ENCODE measurements at regions not wholly inside any gene's neighbourhood (a gene's known extent, or its start where the extent isn't known, plus 50 kb on each side); places are given as distances from the start of the nearest gene placed in this dataset.

DNA sequence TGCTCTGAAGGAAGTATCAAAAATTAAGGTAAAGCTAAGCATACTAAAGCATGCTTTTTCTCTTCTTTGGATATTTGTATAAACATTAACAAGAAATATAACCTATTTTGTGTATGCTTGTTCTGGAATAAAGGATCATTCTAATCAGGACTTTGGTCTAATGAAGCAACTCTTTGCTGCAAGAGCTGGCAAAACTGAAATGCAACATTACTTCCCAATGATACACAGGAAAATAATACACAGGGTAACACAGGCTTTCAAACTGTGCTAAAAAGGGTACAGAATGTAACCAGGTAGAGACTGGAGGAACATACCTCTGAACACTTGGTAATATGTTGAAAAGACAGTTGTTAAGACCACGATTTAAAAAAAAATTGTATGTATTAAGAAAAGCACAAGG, 222.5 kb upstream of the DIO2 start:
- Histone ChIP-seq H3K4me2 (ENCODE audit: low read length) (no peak overlapping the region), H3K9me3 (ENCODE audit: control insufficient read depth, insufficient read depth, low read length) (no peaks in the 10 kb centered on the region), H3K4me3 (ENCODE audit: low read length) (no peak overlapping the region), H3K9me2 (replicated peaks; ENCODE audit: control insufficient read depth, low read length) (no peaks in the 10 kb centered on the region), H3K79me2 (ENCODE audit: control insufficient read depth, low read length) (no peaks in the 10 kb centered on the region), H4K20me1 (ENCODE audit: control insufficient read depth, insufficient read depth, low read depth, low read length) (no peaks in the 10 kb centered on the region), H3K27me3 (ENCODE audit: control insufficient read depth, low read length) (no peaks in the 10 kb centered on the region), H3F3A (ENCODE audit: control insufficient read depth, insufficient read depth) (no peaks in the 10 kb centered on the region), H3K27ac (ENCODE audit: low read depth, low read length) (no peak overlapping the region), H3K4me1 (ENCODE audit: control insufficient read depth, low read length) (no peaks in the 10 kb centered on the region), H3K36me3 (ENCODE audit: control insufficient read depth, low read length) (no peaks in the 10 kb centered on the region)
- no peak for TF ChIP-seq EZH2phosphoT487 (IDR thresholded peaks at IDR 0.05; ENCODE audit: borderline replicate concordance, low read length)
- TF ChIP-seq, protein P1, sequence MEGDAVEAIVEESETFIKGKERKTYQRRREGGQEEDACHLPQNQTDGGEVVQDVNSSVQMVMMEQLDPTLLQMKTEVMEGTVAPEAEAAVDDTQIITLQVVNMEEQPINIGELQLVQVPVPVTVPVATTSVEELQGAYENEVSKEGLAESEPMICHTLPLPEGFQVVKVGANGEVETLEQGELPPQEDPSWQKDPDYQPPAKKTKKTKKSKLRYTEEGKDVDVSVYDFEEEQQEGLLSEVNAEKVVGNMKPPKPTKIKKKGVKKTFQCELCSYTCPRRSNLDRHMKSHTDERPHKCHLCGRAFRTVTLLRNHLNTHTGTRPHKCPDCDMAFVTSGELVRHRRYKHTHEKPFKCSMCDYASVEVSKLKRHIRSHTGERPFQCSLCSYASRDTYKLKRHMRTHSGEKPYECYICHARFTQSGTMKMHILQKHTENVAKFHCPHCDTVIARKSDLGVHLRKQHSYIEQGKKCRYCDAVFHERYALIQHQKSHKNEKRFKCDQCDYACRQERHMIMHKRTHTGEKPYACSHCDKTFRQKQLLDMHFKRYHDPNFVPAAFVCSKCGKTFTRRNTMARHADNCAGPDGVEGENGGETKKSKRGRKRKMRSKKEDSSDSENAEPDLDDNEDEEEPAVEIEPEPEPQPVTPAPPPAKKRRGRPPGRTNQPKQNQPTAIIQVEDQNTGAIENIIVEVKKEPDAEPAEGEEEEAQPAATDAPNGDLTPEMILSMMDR (IDR thresholded peaks at IDR 0.05; ENCODE audit: low read depth, low read length, poor library complexity, severe bottlenecking) = no peak

DNA sequence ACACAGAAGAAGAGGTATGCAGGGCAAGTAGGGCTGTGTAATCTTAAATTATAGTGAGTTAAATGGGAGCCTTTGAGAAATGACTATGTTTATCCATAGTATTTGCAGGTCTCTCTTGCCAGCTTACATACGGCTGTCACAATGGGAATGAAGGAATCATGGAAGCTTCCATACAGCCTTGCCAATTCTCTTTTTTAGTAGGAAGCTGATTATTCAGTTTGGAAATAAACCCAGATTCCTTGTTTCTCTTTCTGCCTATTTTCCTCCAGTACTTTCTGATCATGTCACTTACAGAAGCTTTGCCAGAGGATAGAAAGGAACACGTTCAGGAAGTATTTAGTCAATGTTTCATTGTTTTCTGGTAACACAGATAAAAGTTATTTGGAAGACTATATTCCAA, 217.4 kb upstream of the DIO2 start:
- no peaks in the 10 kb centered on the region for H3K9me2 ChIP-seq (replicated peaks; ENCODE audit: control insufficient read depth, low read length)
- H3K4me1 ChIP-seq (ENCODE audit: control insufficient read depth, low read length) = no peaks in the 10 kb centered on the region
- no peaks in the 10 kb centered on the region for H3F3A ChIP-seq (ENCODE audit: control insufficient read depth, insufficient read depth)
- no peak overlapping the region for H3K4me3 ChIP-seq (ENCODE audit: low read length)
- H3K36me3 ChIP-seq (ENCODE audit: control insufficient read depth, low read length) = no peaks in the 10 kb centered on the region
- H3K27me3 ChIP-seq (ENCODE audit: control insufficient read depth, low read length) = no peaks in the 10 kb centered on the region
- TF ChIP-seq EZH2phosphoT487 (IDR thresholded peaks at IDR 0.05; ENCODE audit: borderline replicate concordance, low read length) = no peak
- TF ChIP-seq, protein P1 (IDR thresholded peaks at IDR 0.05; ENCODE audit: low read depth, low read length, poor library complexity, severe bottlenecking) = no peak
- H4K20me1 ChIP-seq (ENCODE audit: control insufficient read depth, insufficient read depth, low read depth, low read length) = no peaks in the 10 kb centered on the region
- H3K79me2 ChIP-seq (ENCODE audit: control insufficient read depth, low read length) = no peaks in the 10 kb centered on the region
- no peaks in the 10 kb centered on the region for H3K9me3 ChIP-seq (ENCODE audit: control insufficient read depth, insufficient read depth, low read length)
- H3K4me2 ChIP-seq (ENCODE audit: low read length) = no peak overlapping the region
- H3K27ac ChIP-seq (ENCODE audit: low read depth, low read length) = no peak overlapping the region

DNA sequence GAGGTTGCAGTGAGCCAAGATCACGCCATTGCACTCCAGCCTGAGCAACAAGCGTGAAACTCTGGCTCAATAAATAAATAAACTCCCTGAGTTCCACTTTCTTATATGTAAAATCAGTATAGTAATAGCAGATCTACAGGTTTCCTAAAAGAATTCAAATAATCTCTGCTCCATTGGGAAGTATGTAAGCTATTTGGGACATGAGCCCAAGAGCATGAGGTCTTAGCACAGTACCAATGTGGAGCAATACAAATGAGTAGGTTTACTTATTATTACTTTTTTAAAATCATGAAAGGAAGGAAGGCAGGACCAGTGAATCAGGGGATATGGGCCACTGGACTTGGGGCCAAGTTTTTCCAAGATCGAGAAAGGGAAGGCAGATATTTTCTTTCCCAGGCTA, 216.9 kb upstream of the DIO2 start:
- no peaks in the 10 kb centered on the region for H3K79me2 ChIP-seq (ENCODE audit: control insufficient read depth, low read length)
- no peaks in the 10 kb centered on the region for H3K9me2 ChIP-seq (replicated peaks; ENCODE audit: control insufficient read depth, low read length)
- no peaks in the 10 kb centered on the region for H3K27me3 ChIP-seq (ENCODE audit: control insufficient read depth, low read length)
- H3K36me3 ChIP-seq (ENCODE audit: control insufficient read depth, low read length) = no peaks in the 10 kb centered on the region
- H3K4me1 ChIP-seq (ENCODE audit: control insufficient read depth, low read length) = no peaks in the 10 kb centered on the region
- no peak overlapping the region for H3K4me3 ChIP-seq (ENCODE audit: low read length)
- H3K9me3 ChIP-seq (ENCODE audit: control insufficient read depth, insufficient read depth, low read length) = no peaks in the 10 kb centered on the region
- no peak overlapping the region for H3K4me2 ChIP-seq (ENCODE audit: low read length)
- H4K20me1 ChIP-seq (ENCODE audit: control insufficient read depth, insufficient read depth, low read depth, low read length) = no peaks in the 10 kb centered on the region
- H3K27ac ChIP-seq (ENCODE audit: low read depth, low read length) = no peak overlapping the region
- H3F3A ChIP-seq (ENCODE audit: control insufficient read depth, insufficient read depth) = no peaks in the 10 kb centered on the region
- TF ChIP-seq, protein P1 (IDR thresholded peaks at IDR 0.05; ENCODE audit: low read depth, low read length, poor library complexity, severe bottlenecking) = no peak
- no peak for TF ChIP-seq EZH2phosphoT487 (IDR thresholded peaks at IDR 0.05; ENCODE audit: borderline replicate concordance, low read length)

DNA sequence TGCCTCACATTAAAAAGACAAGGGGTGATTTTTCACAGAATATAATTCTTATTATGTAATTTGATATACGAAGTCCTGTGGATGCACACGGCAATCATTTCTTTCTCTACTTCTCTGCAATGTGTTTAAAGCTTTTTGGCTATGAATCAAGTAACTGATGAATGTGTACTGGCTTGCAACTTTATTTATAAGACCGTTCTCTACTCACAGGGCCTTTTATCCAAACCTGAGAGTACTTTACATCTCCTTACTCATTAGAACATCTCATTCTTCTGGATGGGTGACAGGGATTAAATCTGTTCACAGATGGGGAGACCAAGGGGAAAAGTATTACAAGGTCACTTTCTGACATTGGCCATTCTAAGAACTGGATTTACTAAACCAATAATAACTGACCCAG, 215.8 kb upstream of the DIO2 start:
- Histone ChIP-seq H3K27me3 (ENCODE audit: control insufficient read depth, low read length) (no peaks in the 10 kb centered on the region), H3K36me3 (ENCODE audit: control insufficient read depth, low read length) (no peaks in the 10 kb centered on the region), H3K4me2 (ENCODE audit: low read length) (no peak overlapping the region), H3K79me2 (ENCODE audit: control insufficient read depth, low read length) (no peaks in the 10 kb centered on the region), H3K4me1 (ENCODE audit: control insufficient read depth, low read length) (no peaks in the 10 kb centered on the region), H3K27ac (ENCODE audit: low read depth, low read length) (no peak overlapping the region), H3K9me2 (replicated peaks; ENCODE audit: control insufficient read depth, low read length) (no peaks in the 10 kb centered on the region), H4K20me1 (ENCODE audit: control insufficient read depth, insufficient read depth, low read depth, low read length) (no peaks in the 10 kb centered on the region), H3K9me3 (ENCODE audit: control insufficient read depth, insufficient read depth, low read length) (no peaks in the 10 kb centered on the region), H3F3A (ENCODE audit: control insufficient read depth, insufficient read depth) (no peaks in the 10 kb centered on the region), H3K4me3 (ENCODE audit: low read length) (no peak overlapping the region)
- no peak for TF ChIP-seq EZH2phosphoT487 (IDR thresholded peaks at IDR 0.05; ENCODE audit: borderline replicate concordance, low read length)
- TF ChIP-seq, protein P1 (IDR thresholded peaks at IDR 0.05; ENCODE audit: low read depth, low read length, poor library complexity, severe bottlenecking) = no peak

Data from DOHH2 (cell line).